G401.6 (cell line): ENCODE measurements at regions not wholly inside any gene's neighbourhood (a gene's known extent, or its start where the extent isn't known, plus 50 kb on each side); places are given as distances from the start of the nearest gene placed in this dataset.
A peak's percentile ranks its signal among the peaks of the same experiment; 100 is the strongest.
"Not testable (repeated sequence)": the region's sequence is repeated elsewhere in the genome, so short reads cannot be mapped to it uniquely, and the experiment has no call there.

ENCODE experiments used
- FAIRE-seq: peaks from 2 replicates; lab custom pipeline; 2012; peaks lifted over from hg19 to GRCh38; lab: Jason Lieb, UNC

- no peak for FAIRE-seq
Measured at GRCh38 chr10:64023926-64024470, 502.8 kb downstream of the REEP3 start.

- no peak for FAIRE-seq
Measured at GRCh38 chr10:64033711-64034110, 512.5 kb downstream of the REEP3 start.

GRCh38 chr10:64036321-64036930 is 515.2 kb downstream of the REEP3 start:
- no peak for FAIRE-seq

- FAIRE-seq, result no peak
Measured at GRCh38 chr10:64037071-64037661, 516.0 kb downstream of the REEP3 start.

- FAIRE-seq, result no peak
Measured at GRCh38 chr10:64038107-64038506, 516.9 kb downstream of the REEP3 start.

GRCh38 chr10:64039198-64039597 is 518.0 kb downstream of the REEP3 start:
- no peak for FAIRE-seq

- FAIRE-seq, result no peak
Measured at GRCh38 chr10:64040781-64041180, 519.6 kb downstream of the REEP3 start.

GRCh38 chr10:64041185-64041988 is 520.2 kb downstream of the REEP3 start:
- FAIRE-seq, result peak; percentile 92

GRCh38 chr10:64041989-64042490 is 520.8 kb downstream of the REEP3 start:
- FAIRE-seq, result no peak

GRCh38 chr10:64044098-64044497 is 522.9 kb downstream of the REEP3 start:
- FAIRE-seq, result no peak

GRCh38 chr10:64044957-64045632 is 523.9 kb downstream of the REEP3 start:
- FAIRE-seq, result not testable (repeated sequence)

GRCh38 chr10:64054392-64054791 is 533.2 kb downstream of the REEP3 start:
- no peak for FAIRE-seq

GRCh38 chr10:64059884-64060283 is 538.7 kb downstream of the REEP3 start:
- FAIRE-seq, result no peak

- FAIRE-seq, result no peak
Measured at GRCh38 chr10:64060389-64060788, 539.2 kb downstream of the REEP3 start.

GRCh38 chr10:64062793-64063192 is 541.6 kb downstream of the REEP3 start:
- no peak for FAIRE-seq

- no peak for FAIRE-seq
Measured at GRCh38 chr10:64067009-64067606, 545.9 kb downstream of the REEP3 start.

GRCh38 chr10:64067859-64068258 is 546.7 kb downstream of the REEP3 start:
- no peak for FAIRE-seq

GRCh38 chr10:64070241-64070640 is 549.0 kb downstream of the REEP3 start:
- FAIRE-seq, result no peak

GRCh38 chr10:64071218-64071617 is 550.0 kb downstream of the REEP3 start:
- no peak for FAIRE-seq

GRCh38 chr10:64075604-64076003 is 554.4 kb downstream of the REEP3 start:
- FAIRE-seq, result no peak

- no peak for FAIRE-seq
Measured at GRCh38 chr10:64076322-64076940, 555.2 kb downstream of the REEP3 start.

- no peak for FAIRE-seq
Measured at GRCh38 chr10:64079341-64079740, 558.1 kb downstream of the REEP3 start.
